ENCODE measurements at regions not wholly inside any gene's neighbourhood (a gene's known extent, or its start where the extent isn't known, plus 50 kb on each side); places are given as distances from the start of the nearest gene placed in this dataset.

- TF ChIP-seq CHD7 (IDR thresholded peaks at IDR 0.05; ENCODE audit: low read depth, low read length) (no peak), PPARD (CRISPR knock-in tag; IDR thresholded peaks at IDR 0.05) (no peak), GATAD2A (IDR thresholded peaks at IDR 0.05) (no peak), ARID4B (CRISPR knock-in tag; IDR thresholded peaks at IDR 0.05) (no peak), ELF4 (CRISPR knock-in tag; IDR thresholded peaks at IDR 0.05) (no peak)
Measured at GRCh38 chr6:54681987-54682386, 164.6 kb upstream of the FAM83B start (continued).
